Astrocyte of the spinal cord (primary cell): ENCODE measurements at regions not wholly inside any gene's neighbourhood (a gene's known extent, or its start where the extent isn't known, plus 50 kb on each side); places are given as distances from the start of the nearest gene placed in this dataset.
A peak's percentile ranks its signal among the peaks of the same experiment; 100 is the strongest.

Source experiments
- DNase-seq: peaks from one replicate; pipeline ENCODE4 v3.0.0; 2011; ENCODE audit warnings: low read depth, low spot score
- H3K4me3 ChIP-seq: 2 replicates; pipeline ENCODE4 v1.5.1; 2011; ENCODE audit warnings: low read depth, mild to moderate bottlenecking, low read length, moderate library complexity
- in situ Hi-C: cut with HindIII; loops from 2 replicates; pipeline ENCODE4 v1.10.0; 2017; ENCODE audit warnings: low sequenced_read_pairs
- TF ChIP-seq, protein P1 (sequence below): IDR thresholded peaks from 2 replicates; pipeline ENCODE4 v1.5.1; 2012; ENCODE audit warnings: low read depth, mild to moderate bottlenecking, low read length, inconsistent platforms

DNA sequence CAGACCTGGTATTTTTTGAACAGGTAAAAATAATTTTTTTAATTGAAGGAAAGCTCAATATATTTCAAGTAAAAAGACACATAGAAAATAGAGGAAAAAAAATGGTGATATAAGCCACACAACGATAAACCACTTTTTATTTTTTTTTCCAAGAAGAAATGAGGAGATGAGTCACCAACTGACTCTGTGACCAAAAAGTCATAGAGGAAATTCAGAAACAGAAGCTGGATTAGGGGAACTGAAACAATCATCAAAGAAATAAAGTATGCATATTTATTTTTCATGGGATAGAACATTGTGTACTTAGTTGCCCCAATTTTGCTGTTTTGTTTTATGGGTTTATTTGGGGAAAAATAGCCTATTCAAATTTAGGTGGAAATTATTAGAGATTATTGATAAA, 176.8 kb upstream of the AGR3 start:
- in situ Hi-C loops: no loop called here
- TF ChIP-seq, protein P1, sequence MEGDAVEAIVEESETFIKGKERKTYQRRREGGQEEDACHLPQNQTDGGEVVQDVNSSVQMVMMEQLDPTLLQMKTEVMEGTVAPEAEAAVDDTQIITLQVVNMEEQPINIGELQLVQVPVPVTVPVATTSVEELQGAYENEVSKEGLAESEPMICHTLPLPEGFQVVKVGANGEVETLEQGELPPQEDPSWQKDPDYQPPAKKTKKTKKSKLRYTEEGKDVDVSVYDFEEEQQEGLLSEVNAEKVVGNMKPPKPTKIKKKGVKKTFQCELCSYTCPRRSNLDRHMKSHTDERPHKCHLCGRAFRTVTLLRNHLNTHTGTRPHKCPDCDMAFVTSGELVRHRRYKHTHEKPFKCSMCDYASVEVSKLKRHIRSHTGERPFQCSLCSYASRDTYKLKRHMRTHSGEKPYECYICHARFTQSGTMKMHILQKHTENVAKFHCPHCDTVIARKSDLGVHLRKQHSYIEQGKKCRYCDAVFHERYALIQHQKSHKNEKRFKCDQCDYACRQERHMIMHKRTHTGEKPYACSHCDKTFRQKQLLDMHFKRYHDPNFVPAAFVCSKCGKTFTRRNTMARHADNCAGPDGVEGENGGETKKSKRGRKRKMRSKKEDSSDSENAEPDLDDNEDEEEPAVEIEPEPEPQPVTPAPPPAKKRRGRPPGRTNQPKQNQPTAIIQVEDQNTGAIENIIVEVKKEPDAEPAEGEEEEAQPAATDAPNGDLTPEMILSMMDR: no peak
- H3K4me3 ChIP-seq: no peak overlapping the region
- peak; percentile 57 for DNase-seq

DNA sequence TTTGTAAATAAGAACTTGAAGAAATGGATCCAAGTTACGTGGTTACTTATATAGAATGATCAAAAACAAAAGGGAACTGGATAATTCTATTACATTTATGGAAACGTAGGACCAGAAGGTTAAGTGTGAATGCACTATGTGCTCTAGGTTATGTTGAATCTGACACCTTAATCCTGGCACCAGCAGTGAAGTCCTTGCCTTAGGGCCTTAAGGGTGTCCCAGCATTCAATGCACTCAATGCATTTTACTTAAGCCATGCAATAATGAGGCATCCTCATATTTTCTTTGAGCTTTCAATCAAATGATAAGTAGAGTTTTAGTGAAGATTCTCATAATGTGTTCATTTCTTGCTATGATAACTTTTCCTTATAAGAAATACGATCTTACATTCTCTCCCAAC, 178.3 kb upstream of the AGR3 start:
- H3K4me3 ChIP-seq: no peak overlapping the region
- in situ Hi-C loops: no loop called here
- TF ChIP-seq, protein P1: no peak
- no peak for DNase-seq

DNA sequence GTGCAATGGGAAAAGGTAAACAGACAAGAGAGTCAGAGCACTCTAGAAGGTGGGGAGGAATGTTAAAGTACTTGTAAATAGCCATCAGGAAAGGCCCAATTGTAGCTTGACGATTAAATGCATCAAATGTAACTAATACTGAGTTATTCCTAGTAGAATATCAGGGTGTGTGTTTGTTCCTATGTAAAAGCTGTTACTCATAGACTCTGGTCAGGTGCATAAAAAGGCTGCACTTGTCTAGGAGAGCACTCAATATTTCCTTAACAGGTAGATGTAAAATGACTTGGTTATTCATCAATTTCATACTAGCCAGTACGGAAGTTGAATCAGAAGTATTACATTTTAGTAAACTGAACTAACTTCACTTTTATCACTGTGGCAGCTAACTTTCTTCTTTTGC, 179.7 kb upstream of the AGR3 start:
- DNase-seq: no peak
- H3K4me3 ChIP-seq: no peak overlapping the region
- TF ChIP-seq, protein P1: no peak
- in situ Hi-C loops: no loop called here

DNA sequence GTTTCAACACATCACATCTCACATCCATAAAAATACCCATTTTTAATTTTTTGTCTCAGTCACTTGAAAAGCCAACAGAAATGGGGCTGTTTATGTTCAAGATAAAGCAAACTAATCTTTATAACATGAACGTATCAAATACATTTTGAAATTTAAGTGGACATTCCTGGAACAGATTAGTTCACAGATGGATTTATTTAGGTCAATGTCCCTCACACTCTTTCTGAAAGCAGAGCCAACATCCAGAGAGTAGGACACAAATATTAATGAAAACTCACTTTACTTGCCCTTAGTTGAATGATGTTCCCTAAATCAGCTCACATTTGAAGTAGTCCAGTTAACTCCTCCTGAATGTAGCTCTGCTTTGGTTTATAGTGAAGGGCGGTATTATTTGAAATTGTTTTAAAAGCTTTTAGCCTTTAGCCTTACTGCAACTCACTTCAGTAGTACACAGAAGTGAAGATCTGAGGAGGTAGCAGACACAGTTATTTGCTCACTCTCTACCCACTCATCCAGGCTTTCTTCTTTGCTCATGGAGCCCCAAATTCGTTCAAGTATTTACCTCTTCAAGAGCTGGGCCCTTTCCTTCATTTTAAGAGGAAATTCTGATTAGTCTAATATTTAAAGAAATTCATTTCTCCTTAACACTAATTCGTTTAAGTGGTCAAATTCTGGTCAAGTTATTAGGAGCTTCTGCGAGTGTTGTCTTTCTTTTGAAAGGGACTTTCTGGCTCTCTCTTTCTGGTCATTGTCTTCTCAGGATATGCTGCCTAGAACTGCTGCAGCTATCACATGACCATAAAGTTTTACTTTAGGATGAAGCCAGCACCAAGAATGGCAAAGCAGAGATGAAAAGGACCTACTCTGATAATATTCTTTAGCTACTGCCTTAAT, 180.6 kb upstream of the AGR3 start:
- no peak for DNase-seq
- in situ Hi-C loops: no loop called here
- TF ChIP-seq, protein P1: no peak
- no peak overlapping the region for H3K4me3 ChIP-seq

DNA sequence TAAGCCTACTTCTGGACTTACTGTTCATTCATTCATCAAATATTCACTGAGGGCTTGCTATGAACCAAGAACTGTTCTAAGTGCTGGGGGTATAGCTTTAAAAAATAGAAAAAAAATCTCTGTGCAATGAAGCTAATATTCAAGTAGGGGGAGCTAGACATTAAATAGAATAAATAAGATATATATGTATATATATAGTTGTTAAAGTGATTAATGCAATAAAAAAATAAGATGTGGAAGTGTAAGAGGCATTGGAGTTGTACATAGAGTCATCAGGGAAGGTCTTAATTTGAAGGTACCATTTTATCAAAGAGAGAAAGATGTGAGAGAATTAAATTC, 181.2 kb upstream of the AGR3 start:
- H3K4me3 ChIP-seq: no peak overlapping the region
- TF ChIP-seq, protein P1: peak; percentile 34
- peak; percentile 32 for DNase-seq
- in situ Hi-C loops: no loop called here

DNA sequence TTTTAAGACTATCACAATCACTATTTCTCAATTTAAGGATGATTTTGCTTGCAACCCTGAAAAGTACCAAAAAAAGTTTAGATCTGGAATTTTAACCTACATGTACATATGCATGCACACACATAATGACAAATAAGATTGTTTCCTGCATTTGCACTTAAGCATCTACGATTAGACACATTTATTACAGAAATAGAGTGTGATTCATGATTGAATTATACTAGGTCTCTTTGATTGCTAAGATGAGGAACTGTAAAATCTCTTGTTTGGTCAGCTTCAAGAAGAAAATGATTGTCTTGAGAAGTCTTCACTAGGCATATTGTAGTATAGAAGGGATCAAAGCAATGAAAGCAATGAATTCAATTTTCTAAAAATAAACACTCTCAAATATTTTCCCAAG, 185.9 kb upstream of the AGR3 start:
- in situ Hi-C loops: no loop called here
- no peak for DNase-seq
- TF ChIP-seq, protein P1: no peak
- H3K4me3 ChIP-seq: no peak overlapping the region
